GM12875 (cell line): ENCODE measurements at regions not wholly inside any gene's neighbourhood (a gene's known extent, or its start where the extent isn't known, plus 50 kb on each side); places are given as distances from the start of the nearest gene placed in this dataset.

Experiments used
- H3K4me3 ChIP-seq: one replicate; pipeline ENCODE4 v1.5.1; 2011; ENCODE audit warnings: low read depth, low read length, control low read depth
- TF ChIP-seq, protein P1 (sequence below): IDR thresholded peaks from 2 replicates; pipeline ENCODE4 v1.5.1; 2011; ENCODE audit warnings: low read depth, mild to moderate bottlenecking, control low read depth, inconsistent platforms, low read length, moderate library complexity, borderline replicate concordance; ENCODE audit not compliant: insufficient read depth

DNA sequence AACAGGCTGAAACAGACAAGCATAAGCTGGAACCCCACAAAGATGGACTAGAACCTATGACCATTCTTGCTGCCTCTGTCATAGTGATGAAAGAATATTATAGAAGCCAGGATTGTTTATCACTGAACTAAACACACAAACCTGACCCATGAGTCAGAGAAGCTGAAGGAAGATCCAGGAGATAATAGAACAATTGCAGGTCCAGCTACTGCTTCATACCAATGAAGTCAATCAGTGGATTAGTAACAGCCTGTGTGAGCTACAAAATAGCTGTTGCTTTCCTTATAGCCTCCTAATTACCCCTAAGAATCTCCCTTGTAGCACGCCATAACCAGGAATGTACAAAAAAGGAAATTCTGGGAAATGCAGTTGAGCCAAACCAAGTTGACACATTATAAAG, 459.9 kb upstream of the ZNF462 start:
- H3K4me3 ChIP-seq = no peak overlapping the region
- TF ChIP-seq, protein P1, sequence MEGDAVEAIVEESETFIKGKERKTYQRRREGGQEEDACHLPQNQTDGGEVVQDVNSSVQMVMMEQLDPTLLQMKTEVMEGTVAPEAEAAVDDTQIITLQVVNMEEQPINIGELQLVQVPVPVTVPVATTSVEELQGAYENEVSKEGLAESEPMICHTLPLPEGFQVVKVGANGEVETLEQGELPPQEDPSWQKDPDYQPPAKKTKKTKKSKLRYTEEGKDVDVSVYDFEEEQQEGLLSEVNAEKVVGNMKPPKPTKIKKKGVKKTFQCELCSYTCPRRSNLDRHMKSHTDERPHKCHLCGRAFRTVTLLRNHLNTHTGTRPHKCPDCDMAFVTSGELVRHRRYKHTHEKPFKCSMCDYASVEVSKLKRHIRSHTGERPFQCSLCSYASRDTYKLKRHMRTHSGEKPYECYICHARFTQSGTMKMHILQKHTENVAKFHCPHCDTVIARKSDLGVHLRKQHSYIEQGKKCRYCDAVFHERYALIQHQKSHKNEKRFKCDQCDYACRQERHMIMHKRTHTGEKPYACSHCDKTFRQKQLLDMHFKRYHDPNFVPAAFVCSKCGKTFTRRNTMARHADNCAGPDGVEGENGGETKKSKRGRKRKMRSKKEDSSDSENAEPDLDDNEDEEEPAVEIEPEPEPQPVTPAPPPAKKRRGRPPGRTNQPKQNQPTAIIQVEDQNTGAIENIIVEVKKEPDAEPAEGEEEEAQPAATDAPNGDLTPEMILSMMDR = no peak

DNA sequence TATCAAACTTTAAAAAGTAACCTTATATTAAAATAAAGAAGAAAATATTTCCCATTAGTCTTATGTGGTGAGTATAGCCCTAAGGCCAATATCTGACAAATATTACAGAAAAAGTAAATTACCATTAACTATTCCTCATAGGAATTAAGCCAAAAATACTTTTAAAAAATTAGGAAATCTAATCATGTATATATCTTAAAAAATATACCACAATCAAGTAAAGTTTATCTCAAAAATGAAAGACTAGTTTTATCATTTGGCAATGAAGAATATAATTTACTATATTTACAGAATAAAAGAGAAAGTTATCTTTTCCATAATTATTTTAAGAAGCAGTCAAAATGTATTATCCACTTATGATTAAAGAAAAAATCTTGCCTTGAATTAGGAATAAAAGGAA, 458.8 kb upstream of the ZNF462 start:
- no peak overlapping the region for H3K4me3 ChIP-seq
- TF ChIP-seq, protein P1 = no peak

DNA sequence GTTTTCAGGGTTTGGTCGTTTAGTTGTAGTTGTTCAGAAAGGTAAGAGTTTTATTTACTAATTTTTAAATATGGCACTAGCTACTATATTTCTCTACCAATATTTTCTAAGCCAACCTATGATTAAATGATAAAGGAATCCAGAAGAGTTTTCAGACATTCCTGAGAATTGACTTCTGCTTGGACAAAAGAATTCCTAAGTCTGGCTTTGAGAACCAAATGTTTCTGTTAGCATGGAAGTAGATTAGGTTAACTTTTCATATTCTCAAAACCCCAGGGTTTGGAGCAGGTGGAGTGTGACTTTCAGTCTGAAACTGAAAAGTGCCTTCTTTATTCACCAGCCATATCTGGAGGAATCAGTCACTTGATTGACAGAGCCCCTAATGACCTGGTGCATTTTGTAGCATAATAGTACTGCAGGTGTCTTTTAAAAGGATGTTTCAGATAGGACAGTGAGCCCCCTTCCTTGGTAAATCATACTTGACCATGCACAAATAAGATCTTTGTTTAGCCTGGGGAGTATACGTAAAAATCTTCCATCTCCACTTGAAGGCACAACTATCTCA, 457.0 kb upstream of the ZNF462 start:
- H3K4me3 ChIP-seq = no peak overlapping the region
- TF ChIP-seq, protein P1 = no peak

DNA sequence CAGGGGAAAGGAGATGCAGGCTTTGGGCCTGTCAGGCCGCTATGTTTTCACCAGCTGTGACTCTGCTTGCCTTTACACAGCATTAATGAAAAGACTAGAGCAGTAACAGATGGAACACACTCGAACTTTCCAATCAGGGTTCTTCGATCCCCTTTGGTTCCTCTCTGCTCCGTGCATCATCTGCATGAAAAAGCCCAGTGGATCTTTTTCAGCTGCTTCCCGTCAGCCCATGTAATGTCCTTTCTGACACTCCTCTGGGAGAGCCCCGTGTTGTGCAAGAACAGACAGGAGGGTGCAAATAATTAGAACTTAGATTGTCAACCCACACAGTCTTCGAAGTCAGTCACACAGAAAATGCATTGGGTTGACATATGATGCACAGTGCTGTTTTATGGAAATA, 448.9 kb upstream of the ZNF462 start:
- TF ChIP-seq, protein P1 = no peak

DNA sequence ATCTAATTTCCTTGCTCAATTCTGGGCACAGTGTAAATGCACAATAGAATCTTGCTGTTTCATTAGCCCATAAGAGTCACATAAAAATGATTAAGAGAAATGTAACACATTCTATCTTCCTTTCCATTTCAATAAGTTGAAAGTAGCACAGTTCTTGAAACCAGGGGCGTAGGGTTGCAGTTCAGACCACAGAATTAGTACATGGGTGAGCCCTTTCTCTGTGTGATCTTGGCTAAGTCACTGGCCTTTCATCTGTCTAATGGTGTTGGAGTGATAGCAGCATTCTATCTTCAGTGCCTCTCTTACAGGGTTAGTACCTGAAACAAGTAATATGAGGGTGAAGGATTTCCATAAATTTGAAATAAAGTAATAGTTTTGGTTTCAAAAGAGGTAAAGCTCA, 445.3 kb upstream of the ZNF462 start:
- TF ChIP-seq, protein P1 = no peak
- H3K4me3 ChIP-seq = no peak overlapping the region

More for the DNA sequence above, 448.9 kb upstream of the ZNF462 start:
- no peak overlapping the region for H3K4me3 ChIP-seq

DNA sequence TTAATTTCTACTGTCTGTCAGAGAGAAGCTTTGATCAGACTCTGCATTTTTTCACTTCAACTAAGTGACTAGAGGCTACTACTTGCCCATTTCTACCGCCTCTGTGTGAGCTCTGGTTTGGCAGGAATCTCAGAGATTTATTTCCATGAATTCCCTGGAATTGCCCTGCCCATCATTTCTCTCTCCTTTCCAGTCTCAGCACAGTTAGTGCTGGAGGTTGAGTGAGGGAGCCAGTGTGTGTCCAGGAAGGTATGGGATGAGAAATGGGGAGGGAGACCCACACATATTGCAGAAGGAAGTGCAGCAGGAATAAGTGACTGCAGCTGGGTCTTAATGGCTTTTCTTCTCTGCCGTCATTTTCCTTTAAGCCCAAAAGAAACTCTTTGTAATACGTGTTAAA, 443.1 kb upstream of the ZNF462 start:
- H3K4me3 ChIP-seq = no peak overlapping the region
- TF ChIP-seq, protein P1 = no peak

DNA sequence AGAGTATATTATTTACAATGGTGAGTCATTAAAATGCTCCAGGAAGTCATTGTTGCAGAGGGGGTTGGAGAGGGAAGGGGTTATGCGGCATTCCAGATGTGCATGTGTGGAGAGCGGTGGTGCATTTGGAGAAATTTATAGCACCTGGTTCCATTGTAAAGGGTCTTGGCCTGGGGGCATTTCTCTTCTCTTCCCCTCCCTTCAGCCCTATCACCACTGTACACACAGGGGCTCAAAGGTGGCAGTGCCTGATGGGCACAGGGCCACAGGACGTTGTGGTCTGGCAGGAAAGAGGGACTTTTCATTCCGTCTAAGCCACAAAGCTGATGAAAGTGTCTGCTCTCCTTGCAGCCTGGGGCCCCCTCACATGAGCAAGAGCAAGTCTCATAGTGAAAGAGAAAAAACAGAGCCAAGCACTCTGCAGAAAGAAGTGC, 442.4 kb upstream of the ZNF462 start:
- no peak overlapping the region for H3K4me3 ChIP-seq
- TF ChIP-seq, protein P1 = no peak
